WERI-Rb-1 (cell line): ENCODE measurements at regions not wholly inside any gene's neighbourhood (a gene's known extent, or its start where the extent isn't known, plus 50 kb on each side); places are given as distances from the start of the nearest gene placed in this dataset.

Experiments used
- DNase-seq: peaks from one replicate; pipeline ENCODE4 v3.0.0-alpha.2; 2020
- H3K27ac ChIP-seq: fragments of 250-450 bp; sonication (Bioruptor Pico); 2 replicates; pipeline ENCODE4 v1.5.1; 2020; ENCODE audit warnings: mild to moderate bottlenecking, moderate library complexity
- H3K27me3 ChIP-seq: fragments of 250-450 bp; sonication (Bioruptor Pico); 2 replicates; pipeline ENCODE4 v1.5.1; 2021; ENCODE audit warnings: mild to moderate bottlenecking, low read depth, moderate library complexity; ENCODE audit not compliant: insufficient read depth, severe bottlenecking
- H3K36me3 ChIP-seq: fragments of 250-450 bp; sonication (Bioruptor Pico); 2 replicates; pipeline ENCODE4 v1.5.1; 2020; ENCODE audit warnings: mild to moderate bottlenecking, moderate library complexity
- H3K4me3 ChIP-seq: 2 replicates; pipeline ENCODE4 v1.5.1; 2011; ENCODE audit warnings: low read depth, mild to moderate bottlenecking, control low read depth, low read length
- H3K9me3 ChIP-seq: fragments of 250-450 bp; sonication (Bioruptor Pico); 2 replicates; pipeline ENCODE4 v1.5.1; 2021; ENCODE audit warnings: mild to moderate bottlenecking, moderate library complexity; ENCODE audit not compliant: severe bottlenecking
- TF ChIP-seq, protein P1 (sequence below): IDR thresholded peaks from 2 replicates; pipeline ENCODE4 v1.5.1; 2011; ENCODE audit warnings: low read depth, mild to moderate bottlenecking, control low read depth, inconsistent platforms, low read length

DNA sequence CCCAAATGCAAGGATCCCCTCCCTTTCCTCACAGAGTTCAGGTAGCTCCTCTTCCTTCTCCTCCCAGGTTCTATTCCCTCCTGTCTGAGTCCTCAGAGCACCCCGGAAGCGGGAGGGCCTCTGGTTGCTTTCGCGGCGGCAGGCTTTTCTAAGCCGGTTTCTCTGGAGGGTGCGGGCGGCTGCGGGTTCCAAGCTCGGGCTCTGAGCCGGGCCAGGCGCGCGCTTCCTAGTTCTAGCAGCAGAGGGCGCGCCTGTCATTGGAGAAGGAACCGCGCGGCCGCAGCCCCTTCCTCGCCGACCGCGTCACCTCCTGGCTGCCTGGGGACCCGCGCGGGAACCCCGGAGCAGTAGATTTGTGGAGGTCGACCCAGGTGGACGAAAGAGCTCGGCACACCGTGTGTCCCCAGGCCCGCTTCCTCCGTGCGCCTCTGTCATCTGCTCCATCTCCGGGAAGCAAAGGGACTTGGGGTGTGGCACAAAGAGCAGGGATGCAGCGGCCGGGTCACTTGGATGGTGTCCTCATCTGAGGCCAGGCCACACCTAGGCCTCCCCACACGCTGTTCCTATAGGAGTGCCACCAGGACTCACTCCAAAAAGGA, 389.0 kb upstream of the PODXL start:
- TF ChIP-seq, protein P1, sequence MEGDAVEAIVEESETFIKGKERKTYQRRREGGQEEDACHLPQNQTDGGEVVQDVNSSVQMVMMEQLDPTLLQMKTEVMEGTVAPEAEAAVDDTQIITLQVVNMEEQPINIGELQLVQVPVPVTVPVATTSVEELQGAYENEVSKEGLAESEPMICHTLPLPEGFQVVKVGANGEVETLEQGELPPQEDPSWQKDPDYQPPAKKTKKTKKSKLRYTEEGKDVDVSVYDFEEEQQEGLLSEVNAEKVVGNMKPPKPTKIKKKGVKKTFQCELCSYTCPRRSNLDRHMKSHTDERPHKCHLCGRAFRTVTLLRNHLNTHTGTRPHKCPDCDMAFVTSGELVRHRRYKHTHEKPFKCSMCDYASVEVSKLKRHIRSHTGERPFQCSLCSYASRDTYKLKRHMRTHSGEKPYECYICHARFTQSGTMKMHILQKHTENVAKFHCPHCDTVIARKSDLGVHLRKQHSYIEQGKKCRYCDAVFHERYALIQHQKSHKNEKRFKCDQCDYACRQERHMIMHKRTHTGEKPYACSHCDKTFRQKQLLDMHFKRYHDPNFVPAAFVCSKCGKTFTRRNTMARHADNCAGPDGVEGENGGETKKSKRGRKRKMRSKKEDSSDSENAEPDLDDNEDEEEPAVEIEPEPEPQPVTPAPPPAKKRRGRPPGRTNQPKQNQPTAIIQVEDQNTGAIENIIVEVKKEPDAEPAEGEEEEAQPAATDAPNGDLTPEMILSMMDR, result peak; percentile 78
- Histone ChIP-seq H3K9me3 (no peaks in the 10 kb centered on the region), H3K27ac (no peak overlapping the region), H3K36me3 (no peaks in the 10 kb centered on the region), H3K4me3 (no peak overlapping the region), H3K27me3 (no peaks in the 10 kb centered on the region)
- DNase-seq, result peak; percentile 74

DNA sequence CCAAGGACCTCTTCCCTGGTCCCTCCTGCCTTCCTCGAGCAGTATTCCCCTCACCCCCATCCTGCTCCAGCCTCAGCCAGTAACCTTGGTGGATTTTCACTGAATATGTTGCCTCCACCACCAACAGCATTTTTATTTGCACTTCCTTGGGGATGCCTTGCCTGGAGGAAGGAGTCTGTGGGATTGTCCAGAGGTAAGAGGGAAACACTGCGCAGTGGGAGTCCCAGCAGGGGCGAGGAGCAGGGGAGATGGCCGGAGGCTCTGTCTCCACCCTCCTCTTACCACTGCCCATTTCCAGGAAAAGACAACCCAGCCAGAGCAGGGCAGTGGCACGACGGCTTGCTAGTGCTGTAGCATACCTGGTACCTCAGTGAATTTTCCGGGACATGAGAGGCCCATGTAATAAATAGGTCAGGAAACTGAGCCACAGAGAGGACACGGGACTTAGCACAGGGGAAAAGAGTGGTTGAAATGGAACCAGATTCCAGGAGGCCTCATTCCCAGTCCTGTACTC, 388.2 kb upstream of the PODXL start:
- Histone ChIP-seq H3K9me3 (no peaks in the 10 kb centered on the region), H3K27me3 (no peaks in the 10 kb centered on the region), H3K36me3 (no peaks in the 10 kb centered on the region), H3K27ac (no peak overlapping the region), H3K4me3 (no peak overlapping the region)
- TF ChIP-seq, protein P1, result no peak
- no peak for DNase-seq

DNA sequence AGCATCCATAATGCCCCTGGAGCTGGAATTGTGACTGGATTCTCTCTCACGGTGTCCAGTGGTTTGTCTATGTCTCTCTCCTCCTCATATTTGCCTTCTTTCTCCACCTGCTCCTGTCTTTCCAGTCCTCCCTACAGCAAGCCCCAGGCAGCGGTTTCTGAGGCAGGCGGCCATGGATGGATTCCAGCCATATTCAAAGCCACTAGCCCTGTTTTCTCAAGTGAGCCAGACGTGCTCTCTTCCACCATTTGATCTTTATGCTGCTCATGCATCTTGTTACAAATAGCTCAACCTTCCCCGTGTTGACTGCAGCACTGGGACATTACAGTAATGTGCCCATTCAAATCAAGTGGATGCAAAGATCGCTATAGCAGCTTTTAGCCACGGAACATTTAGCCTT, 387.2 kb upstream of the PODXL start:
- no peaks in the 10 kb centered on the region for H3K36me3 ChIP-seq
- no peak overlapping the region for H3K4me3 ChIP-seq
- H3K27me3 ChIP-seq, result no peaks in the 10 kb centered on the region
- TF ChIP-seq, protein P1, result no peak
- no peaks in the 10 kb centered on the region for H3K9me3 ChIP-seq
- DNase-seq, result no peak
- no peak overlapping the region for H3K27ac ChIP-seq

DNA sequence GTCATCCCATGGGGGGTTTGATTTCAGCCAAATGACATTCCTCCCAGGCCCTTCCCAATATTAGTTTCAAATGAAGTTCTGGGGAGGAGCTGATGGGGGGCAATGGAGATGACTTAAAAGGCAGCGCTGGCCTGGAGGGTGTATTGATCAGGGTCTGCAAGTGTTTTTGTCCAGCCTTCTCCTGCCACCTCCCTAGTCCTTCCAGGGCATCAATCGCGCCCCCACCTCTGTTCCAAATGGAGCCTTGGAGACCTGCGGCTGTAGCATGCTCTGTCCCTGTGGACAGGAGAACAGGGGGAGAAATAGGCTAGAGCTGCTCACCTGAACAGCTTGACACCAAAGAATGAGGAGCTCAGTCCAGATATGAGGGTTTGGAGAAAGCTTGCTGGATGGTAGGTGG, 386.8 kb upstream of the PODXL start:
- no peaks in the 10 kb centered on the region for H3K27me3 ChIP-seq
- TF ChIP-seq, protein P1, result no peak
- no peak overlapping the region for H3K27ac ChIP-seq
- H3K9me3 ChIP-seq, result no peaks in the 10 kb centered on the region
- H3K36me3 ChIP-seq, result no peaks in the 10 kb centered on the region
- H3K4me3 ChIP-seq, result no peak overlapping the region
- DNase-seq, result no peak

DNA sequence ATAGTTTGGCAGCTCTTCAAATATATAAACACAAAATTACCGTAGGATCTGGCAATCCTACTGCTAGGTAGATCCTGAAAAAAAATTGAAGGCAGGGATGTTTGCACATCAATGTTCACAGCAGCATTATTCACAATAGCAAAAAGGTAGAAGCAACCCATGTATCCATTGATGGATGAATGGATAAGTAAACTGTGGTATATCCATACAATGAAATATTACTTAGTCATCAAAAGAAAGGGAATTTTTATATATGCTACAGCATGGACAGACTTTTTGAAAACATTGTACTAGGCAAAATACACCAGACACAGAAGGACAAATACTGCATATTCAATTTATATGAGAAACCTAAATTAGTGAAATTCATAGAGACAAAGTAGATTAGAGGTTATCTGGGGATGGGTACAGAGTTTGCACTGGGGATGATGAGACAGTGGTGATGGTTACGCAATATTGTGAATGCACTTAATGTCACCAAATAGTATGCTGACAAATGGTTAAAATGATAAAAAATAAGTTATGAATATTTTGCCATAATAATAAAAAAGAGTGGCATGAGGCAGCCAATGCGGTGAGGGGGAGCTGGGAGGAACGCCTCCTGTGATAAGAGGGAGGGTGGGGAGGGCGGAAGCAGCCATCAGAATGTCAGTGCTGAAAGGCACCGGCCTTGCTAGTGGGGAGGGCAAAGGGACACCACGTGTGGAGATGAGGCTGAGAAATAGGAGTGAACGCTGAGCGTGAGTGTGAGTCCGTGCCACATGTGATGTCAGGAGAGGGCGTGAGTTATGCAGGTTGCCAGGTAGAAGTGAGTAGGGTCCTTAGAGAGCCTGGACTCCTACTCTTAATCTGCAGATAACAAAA, 386.1 kb upstream of the PODXL start:
- Histone ChIP-seq H3K9me3 (no peaks in the 10 kb centered on the region), H3K4me3 (no peak overlapping the region), H3K36me3 (no peaks in the 10 kb centered on the region), H3K27ac (no peak overlapping the region), H3K27me3 (no peaks in the 10 kb centered on the region)
- TF ChIP-seq, protein P1, result no peak
- DNase-seq, result no peak
